ENCODE measurements at regions not wholly inside any gene's neighbourhood (a gene's known extent, or its start where the extent isn't known, plus 50 kb on each side); places are given as distances from the start of the nearest gene placed in this dataset.

- TF ChIP-seq SUZ12 (IDR thresholded peaks at IDR 0.05; ENCODE audit: extremely low read depth, insufficient read depth, insufficient read length) (no peak), YY1 (IDR thresholded peaks at IDR 0.05; ENCODE audit: insufficient read depth, insufficient read length) (no peak), ZNF274 (IDR thresholded peaks at IDR 0.05; ENCODE audit: low read depth, low read length) (no peak)
Observed at GRCh38 chr2:116477229-116477628, 1337.3 kb upstream of the DDX18 start.
